Neural cell (in vitro differentiated cells): ENCODE measurements at regions not wholly inside any gene's neighbourhood (a gene's known extent, or its start where the extent isn't known, plus 50 kb on each side); places are given as distances from the start of the nearest gene placed in this dataset.
"Not testable (repeated sequence)": the region's sequence is repeated elsewhere in the genome, so short reads cannot be mapped to it uniquely, and the experiment has no call there.

ENCODE experiments used
- CTCF ChIP-seq: fragments of 450-650 bp; IDR thresholded peaks from 2 replicates; pipeline ENCODE4 v1.5.1; 2014; ENCODE audit warnings: antibody characterized with exemption, mild to moderate bottlenecking, moderate library complexity; ENCODE audit not compliant: poor library complexity, severe bottlenecking
- EP300 ChIP-seq: fragments of 450-650 bp; conservative IDR thresholded peaks from 2 replicates; pipeline ENCODE4 v1.6.1; 2014; ENCODE audit warnings: antibody characterized with exemption, mild to moderate bottlenecking, moderate library complexity; ENCODE audit not compliant: poor library complexity, severe bottlenecking
- POLR2AphosphoS5 ChIP-seq: IDR thresholded peaks from 2 replicates; pipeline ENCODE4 v1.6.1; 2012
- REST ChIP-seq: IDR thresholded peaks from 2 replicates; pipeline ENCODE4 v1.6.1; 2012; ENCODE audit warnings: borderline replicate concordance

- TF ChIP-seq CTCF, REST, POLR2AphosphoS5, EP300: not testable (repeated sequence)
These were observed 603.8 kb downstream of the TTLL7 start for GRCh38 chr1:83395130-83395529.
